ENCODE measurements at regions not wholly inside any gene's neighbourhood (a gene's known extent, or its start where the extent isn't known, plus 50 kb on each side); places are given as distances from the start of the nearest gene placed in this dataset.

DNA sequence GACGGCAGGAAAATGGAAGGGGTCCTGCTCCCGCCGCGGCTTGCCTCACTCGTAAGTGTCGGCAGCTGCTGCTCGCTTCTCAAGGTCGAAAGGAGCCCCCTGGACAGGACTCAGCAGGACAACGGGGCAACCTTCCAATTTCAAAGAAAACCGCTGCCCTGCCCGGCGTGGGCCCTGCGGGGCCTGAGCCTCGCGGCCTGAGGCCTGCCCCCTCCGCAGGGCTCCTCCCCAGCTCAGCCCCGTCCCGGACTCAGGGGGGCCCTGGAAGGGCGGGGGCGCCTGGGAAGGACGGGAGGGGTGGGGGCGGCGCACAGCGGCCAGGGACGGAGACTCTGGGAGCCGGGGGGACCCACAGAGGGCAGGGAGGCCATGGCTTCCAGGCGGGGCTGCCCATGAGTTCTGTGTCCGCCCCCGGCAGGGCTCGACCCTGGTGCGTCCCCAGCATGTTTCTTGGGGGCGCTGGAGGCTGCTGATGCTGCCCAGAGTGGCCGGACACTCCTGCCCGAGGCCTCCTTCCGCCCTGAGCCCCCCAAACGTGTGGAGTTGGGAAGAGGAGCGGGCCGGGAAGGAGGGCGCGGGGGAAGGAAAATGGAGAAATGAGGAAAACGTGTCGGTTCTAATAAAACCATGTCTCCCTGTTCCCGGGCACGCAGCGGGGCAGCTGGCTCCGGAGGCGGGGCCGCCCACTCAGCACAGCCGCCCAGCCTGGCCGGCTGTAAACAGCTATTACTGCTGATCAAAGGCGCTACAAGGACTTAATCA is 114.6 kb downstream of the DLL1 start:
- no peaks in the 10 kb centered on the region for H3K36me3 ChIP-seq (replicated peaks in 1 of 2; ENCODE audit: insufficient read depth in 1 of 2, low read depth in 2 of 2)
- H3K9me3 ChIP-seq = no peaks in the 10 kb centered on the region
- 83 to 84% methylated on average over 46 to 50 of the region's 51 CpGs for WGBS, 2 donors
- peak in 2 of 4 donors; percentile 1 to 11 for DNase-seq
- intact Hi-C loops (cut with DNase I) = no loop called here
- H3K27me3 ChIP-seq = no peaks in the 10 kb centered on the region
- TF ChIP-seq CTCF (IDR thresholded peaks at IDR 0.05) = no peak
- TF ChIP-seq POLR2A (IDR thresholded peaks at IDR 0.05) = no peak
- no peak overlapping the region for H3K4me3 ChIP-seq
- no peak overlapping the region for H3K27ac ChIP-seq
- peaks cover 26% of the 10 kb centered on the region for H3K4me1 ChIP-seq
- no peak for ATAC-seq

GRCh38 chr6:170175644-170176135 is 115.2 kb downstream of the DLL1 start:
- TF ChIP-seq POLR2A (IDR thresholded peaks at IDR 0.05) (no peak), CTCF (IDR thresholded peaks at IDR 0.05) (no peak)
- intact Hi-C loops (cut with DNase I) = no loop called here
- no peak overlapping the region for H3K27ac ChIP-seq
- no peaks in the 10 kb centered on the region for H3K9me3 ChIP-seq
- DNase-seq = peak in 1 of 4 donors; percentile 0
- no peak overlapping the region for H3K4me3 ChIP-seq
- peaks cover 26% of the 10 kb centered on the region for H3K4me1 ChIP-seq
- WGBS, 2 donors = 44 to 86% methylated on average over 3 to 28 of the region's 28 CpGs
- H3K36me3 ChIP-seq (replicated peaks in 1 of 2; ENCODE audit: insufficient read depth in 1 of 2, low read depth in 2 of 2) = no peaks in the 10 kb centered on the region
- no peaks in the 10 kb centered on the region for H3K27me3 ChIP-seq
- no peak for ATAC-seq

GRCh38 chr6:170174771-170175643 is 115.9 kb downstream of the DLL1 start:
- Histone ChIP-seq H3K36me3 (replicated peaks in 1 of 2; ENCODE audit: insufficient read depth in 1 of 2, low read depth in 2 of 2) (no peaks in the 10 kb centered on the region), H3K4me3 (no peak overlapping the region), H3K9me3 (no peaks in the 10 kb centered on the region), H3K27ac (no peak overlapping the region), H3K4me1 (peaks cover 26% of the 10 kb centered on the region), H3K27me3 (no peaks in the 10 kb centered on the region)
- TF ChIP-seq CTCF (IDR thresholded peaks at IDR 0.05) = no peak
- no peak for TF ChIP-seq POLR2A (IDR thresholded peaks at IDR 0.05)
- 88 to 89% methylated on average over 9 to 36 of the region's 37 CpGs for WGBS, 2 donors
- ATAC-seq (no peak), DNase-seq (peak in 2 of 4 donors; percentile 1 to 9)
- intact Hi-C loops (cut with DNase I) = no loop called here

- H3K27me3 ChIP-seq = no peaks in the 10 kb centered on the region
- H3K27ac ChIP-seq = no peak overlapping the region
- no peak for ATAC-seq
- no peaks in the 10 kb centered on the region for H3K36me3 ChIP-seq (replicated peaks in 1 of 2; ENCODE audit: insufficient read depth in 1 of 2, low read depth in 2 of 2)
- intact Hi-C loops (cut with DNase I) = no loop called here
- peak in 3 of 4 donors; percentile 22 to 57 (median 42) for DNase-seq
- H3K4me1 ChIP-seq = peaks cover 20% of the 10 kb centered on the region
- H3K9me3 ChIP-seq = no peaks in the 10 kb centered on the region
- H3K4me3 ChIP-seq = no peak overlapping the region
- 67 to 75% methylated on average over 16 to 17 of the region's 17 CpGs for WGBS, 2 donors
- TF ChIP-seq CTCF (IDR thresholded peaks at IDR 0.05) (peak in 2 of 7 experiments; percentile 12 to 40), POLR2A (IDR thresholded peaks at IDR 0.05) (no peak)
Measured at GRCh38 chr6:170174124-170174770, 116.6 kb downstream of the DLL1 start.

All from body of pancreas (tissue), 4 donors.